SU-DHL-6 (cell line): ENCODE measurements at regions not wholly inside any gene's neighbourhood (a gene's known extent, or its start where the extent isn't known, plus 50 kb on each side); places are given as distances from the start of the nearest gene placed in this dataset.

Experiments used
- H2AFZ ChIP-seq: fragments of 200-600 bp; sonication (generic); 2 replicates; pipeline ENCODE4 v1.6.1; 2014; ENCODE audit warnings: low read depth, mild to moderate bottlenecking, moderate library complexity, mixed read lengths, antibody characterized with exemption, low read length; ENCODE audit not compliant: severe bottlenecking
- H3F3A ChIP-seq: fragments of 200-600 bp; shearing (Covaris generic); 2 replicates; pipeline ENCODE4 v1.6.0; 2016; ENCODE audit warnings: antibody characterized with exemption, mild to moderate bottlenecking; ENCODE audit not compliant: insufficient read depth
- H3K27ac ChIP-seq: fragments of 200-600 bp; sonication (generic); 2 replicates; pipeline ENCODE4 v1.5.1; 2016; ENCODE audit warnings: low read depth, mild to moderate bottlenecking, low read length, moderate library complexity, mixed read lengths
- H3K27me3 ChIP-seq: fragments of 200-600 bp; sonication (generic), shearing (Covaris generic); 2 replicates; pipeline ENCODE4 v1.6.0; 2014; ENCODE audit warnings: mild to moderate bottlenecking, low read length
- H3K36me3 ChIP-seq: fragments of 200-600 bp; sonication (generic); 2 replicates; pipeline ENCODE4 v1.6.1; 2014; ENCODE audit warnings: mild to moderate bottlenecking, low read length, mixed read lengths
- H3K4me2 ChIP-seq: fragments of 300-600, 200-600 bp; shearing (Covaris generic), sonication (generic); 2 replicates; pipeline ENCODE4 v1.6.0; 2014; ENCODE audit warnings: low read length, low read depth, mild to moderate bottlenecking; ENCODE audit not compliant: poor library complexity, severe bottlenecking
- H3K4me3 ChIP-seq: fragments of 200-600 bp; sonication (generic); 2 replicates; pipeline ENCODE4 v1.5.1; 2014; ENCODE audit warnings: antibody characterized with exemption, low read length, mild to moderate bottlenecking, mixed read lengths; ENCODE audit not compliant: insufficient read depth, poor library complexity, severe bottlenecking
- H3K79me2 ChIP-seq: fragments of 200-600 bp; sonication (generic); 2 replicates; pipeline ENCODE4 v1.6.1; 2014; ENCODE audit warnings: mild to moderate bottlenecking, low read length, moderate library complexity; ENCODE audit not compliant: insufficient read depth
- H3K9ac ChIP-seq: fragments of 200-600 bp; sonication (generic); 2 replicates; pipeline ENCODE4 v1.7.0; 2014; ENCODE audit warnings: mild to moderate bottlenecking, low read length
- H3K9me2 ChIP-seq: fragments of 200-600 bp; sonication (generic); replicated peaks from 2 replicates; pipeline ENCODE4 v1.6.1; 2014; ENCODE audit warnings: low read length; ENCODE audit not compliant: insufficient read depth
- H3K9me3 ChIP-seq: fragments of 200-600 bp; sonication (generic); 2 replicates; pipeline ENCODE4 v1.6.1; 2014; ENCODE audit warnings: low read length, mixed read lengths; ENCODE audit not compliant: insufficient read depth
- H4K20me1 ChIP-seq: fragments of 200-600 bp; sonication (generic); 2 replicates; pipeline ENCODE4 v1.6.1; 2014; ENCODE audit warnings: low read depth, mild to moderate bottlenecking, antibody characterized with exemption, low read length, moderate library complexity, mixed read lengths
- EZH2phosphoT487 ChIP-seq: fragments of 200-600 bp; sonication (generic), shearing (Covaris generic); conservative IDR thresholded peaks from 2 replicates; pipeline ENCODE4 v1.6.1; 2018; ENCODE audit warnings: mild to moderate bottlenecking, antibody characterized with exemption, low read length, moderate library complexity, mixed read lengths
- TF ChIP-seq, protein P1 (sequence below): fragments of 200-600 bp; sonication (generic); IDR thresholded peaks from one replicate; pipeline ENCODE4 v1.5.1; 2017; ENCODE audit warnings: antibody characterized with exemption, mild to moderate bottlenecking, low read length, moderate library complexity; ENCODE audit not compliant: insufficient read depth, poor library complexity, severe bottlenecking

DNA sequence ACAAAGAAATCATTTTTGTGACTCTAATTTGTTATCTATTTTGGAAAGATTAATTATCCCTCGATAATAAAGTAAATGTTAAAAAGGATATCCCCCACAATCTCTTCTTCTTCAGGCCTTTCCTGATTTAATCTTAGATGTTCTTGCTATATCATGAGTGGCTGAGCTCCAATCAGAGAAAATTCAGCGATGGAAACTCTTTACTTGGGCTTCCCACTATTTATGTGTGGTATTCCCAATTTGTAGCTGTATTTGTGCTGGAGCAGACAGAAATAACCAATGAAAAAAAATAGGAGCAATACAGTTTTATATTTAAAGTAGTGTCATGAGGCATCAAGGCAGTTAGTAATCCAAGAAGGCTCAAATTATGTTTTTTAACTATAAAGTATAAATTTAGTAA lies 539.1 kb downstream of the PRKD1 start:
- H4K20me1 ChIP-seq = no peaks in the 10 kb centered on the region
- H3K27ac ChIP-seq = no peak overlapping the region

DNA sequence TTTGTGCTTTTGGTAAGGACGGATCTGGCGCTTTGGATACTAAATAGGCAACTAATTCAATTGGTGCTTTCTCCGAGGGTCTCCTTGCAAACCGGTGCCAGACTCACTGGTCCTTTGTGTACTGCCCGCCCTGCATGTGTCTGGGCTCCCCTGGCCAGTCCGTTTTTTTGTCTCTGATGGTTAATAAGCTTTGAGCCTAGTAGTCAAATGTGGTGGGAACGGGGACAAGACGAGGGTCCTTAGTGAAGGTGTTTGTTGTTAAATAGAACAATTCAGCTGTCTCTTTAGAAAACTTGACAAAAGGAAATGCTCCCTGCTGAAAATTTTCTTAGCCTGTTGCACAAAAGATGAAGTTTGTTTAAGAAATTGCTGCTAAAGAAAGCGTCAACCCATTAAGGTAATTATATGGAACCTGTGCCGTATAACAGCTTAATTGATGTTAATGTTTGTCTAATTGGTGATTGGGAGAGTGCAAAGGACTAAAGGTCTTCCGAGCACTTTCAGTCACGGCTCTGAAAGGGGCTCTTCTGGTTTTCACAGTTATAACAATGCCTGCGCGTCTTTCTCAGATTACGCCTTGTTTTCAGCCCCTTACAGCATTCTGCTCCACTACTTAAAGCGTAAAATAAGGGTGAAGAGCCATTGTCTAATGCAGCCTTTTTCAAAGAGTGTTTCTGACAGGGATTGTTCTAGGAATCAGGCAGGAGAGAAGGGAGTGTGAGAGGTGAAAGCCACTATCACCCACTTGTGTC lies 537.4 kb downstream of the PRKD1 start:
- Histone ChIP-seq H3K4me2 (no peak overlapping the region), H4K20me1 (no peaks in the 10 kb centered on the region), H3K36me3 (no peaks in the 10 kb centered on the region), H3K27ac (no peak overlapping the region), H3K9me3 (no peaks in the 10 kb centered on the region), H3K9me2 (no peaks in the 10 kb centered on the region), H3K4me3 (no peak overlapping the region), H2AFZ (no peak overlapping the region), H3K9ac (no peak overlapping the region), H3F3A (no peaks in the 10 kb centered on the region), H3K79me2 (no peaks in the 10 kb centered on the region), H3K27me3 (no peaks in the 10 kb centered on the region)
- TF ChIP-seq, protein P1, sequence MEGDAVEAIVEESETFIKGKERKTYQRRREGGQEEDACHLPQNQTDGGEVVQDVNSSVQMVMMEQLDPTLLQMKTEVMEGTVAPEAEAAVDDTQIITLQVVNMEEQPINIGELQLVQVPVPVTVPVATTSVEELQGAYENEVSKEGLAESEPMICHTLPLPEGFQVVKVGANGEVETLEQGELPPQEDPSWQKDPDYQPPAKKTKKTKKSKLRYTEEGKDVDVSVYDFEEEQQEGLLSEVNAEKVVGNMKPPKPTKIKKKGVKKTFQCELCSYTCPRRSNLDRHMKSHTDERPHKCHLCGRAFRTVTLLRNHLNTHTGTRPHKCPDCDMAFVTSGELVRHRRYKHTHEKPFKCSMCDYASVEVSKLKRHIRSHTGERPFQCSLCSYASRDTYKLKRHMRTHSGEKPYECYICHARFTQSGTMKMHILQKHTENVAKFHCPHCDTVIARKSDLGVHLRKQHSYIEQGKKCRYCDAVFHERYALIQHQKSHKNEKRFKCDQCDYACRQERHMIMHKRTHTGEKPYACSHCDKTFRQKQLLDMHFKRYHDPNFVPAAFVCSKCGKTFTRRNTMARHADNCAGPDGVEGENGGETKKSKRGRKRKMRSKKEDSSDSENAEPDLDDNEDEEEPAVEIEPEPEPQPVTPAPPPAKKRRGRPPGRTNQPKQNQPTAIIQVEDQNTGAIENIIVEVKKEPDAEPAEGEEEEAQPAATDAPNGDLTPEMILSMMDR = no peak
- TF ChIP-seq EZH2phosphoT487 = no peak

More for the DNA sequence above, 539.1 kb downstream of the PRKD1 start:
- Histone ChIP-seq H2AFZ (no peak overlapping the region), H3K79me2 (no peaks in the 10 kb centered on the region), H3F3A (no peaks in the 10 kb centered on the region), H3K36me3 (no peaks in the 10 kb centered on the region), H3K9me2 (no peaks in the 10 kb centered on the region), H3K27me3 (no peaks in the 10 kb centered on the region), H3K4me2 (no peak overlapping the region), H3K9ac (no peak overlapping the region), H3K9me3 (no peaks in the 10 kb centered on the region), H3K4me3 (no peak overlapping the region)
- no peak for TF ChIP-seq EZH2phosphoT487
- TF ChIP-seq, protein P1 = no peak

DNA sequence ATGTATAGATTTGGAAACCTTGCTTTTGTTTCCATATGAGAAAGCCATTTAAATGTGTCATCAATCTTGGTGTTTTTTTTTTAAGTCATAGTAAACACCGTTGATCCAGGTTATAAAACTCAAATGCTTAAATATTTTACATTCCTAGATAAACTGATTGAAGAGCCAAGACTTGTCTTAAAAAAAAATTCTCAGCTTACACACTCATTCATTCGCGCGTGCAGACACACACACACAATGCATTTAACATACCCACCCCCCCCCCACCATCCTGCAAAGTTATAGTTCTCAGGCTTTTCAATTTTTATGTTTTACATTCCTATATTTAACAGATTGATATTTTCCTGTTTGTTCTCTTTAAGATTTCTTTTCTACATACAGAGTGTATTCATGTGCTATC lies 536.4 kb downstream of the PRKD1 start:
- TF ChIP-seq, protein P1 = no peak
- no peak for TF ChIP-seq EZH2phosphoT487
- H3K9ac ChIP-seq = no peak overlapping the region
- no peaks in the 10 kb centered on the region for H4K20me1 ChIP-seq
- no peak overlapping the region for H3K4me3 ChIP-seq
- H3K9me2 ChIP-seq = no peaks in the 10 kb centered on the region
- no peaks in the 10 kb centered on the region for H3F3A ChIP-seq
- no peaks in the 10 kb centered on the region for H3K36me3 ChIP-seq
- H3K27ac ChIP-seq = no peak overlapping the region
- H3K27me3 ChIP-seq = no peaks in the 10 kb centered on the region
- H2AFZ ChIP-seq = no peak overlapping the region
- no peaks in the 10 kb centered on the region for H3K9me3 ChIP-seq
- H3K4me2 ChIP-seq = no peak overlapping the region
- H3K79me2 ChIP-seq = no peaks in the 10 kb centered on the region
